ENCODE measurements at regions not wholly inside any gene's neighbourhood (a gene's known extent, or its start where the extent isn't known, plus 50 kb on each side); places are given as distances from the start of the nearest gene placed in this dataset.

DNA sequence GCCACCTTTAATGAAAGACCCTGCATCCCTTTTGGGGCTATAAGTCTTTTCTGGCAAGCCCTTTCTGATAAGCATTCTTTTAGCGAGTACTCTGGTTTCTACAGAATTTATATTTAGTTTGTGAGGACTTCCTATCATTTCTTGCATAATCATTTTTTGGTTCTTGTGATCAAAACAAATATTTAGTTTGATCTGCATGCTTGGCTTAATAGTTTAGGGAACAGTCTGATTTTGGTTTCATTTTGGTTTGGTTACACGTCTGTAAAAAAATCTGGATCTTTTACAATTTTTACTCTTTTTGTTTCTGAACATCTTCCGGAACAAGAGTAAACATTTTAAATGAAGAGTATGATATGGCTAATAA lies 1074.4 kb downstream of the CDH9 start:
- no peak for DNase-seq

DNA sequence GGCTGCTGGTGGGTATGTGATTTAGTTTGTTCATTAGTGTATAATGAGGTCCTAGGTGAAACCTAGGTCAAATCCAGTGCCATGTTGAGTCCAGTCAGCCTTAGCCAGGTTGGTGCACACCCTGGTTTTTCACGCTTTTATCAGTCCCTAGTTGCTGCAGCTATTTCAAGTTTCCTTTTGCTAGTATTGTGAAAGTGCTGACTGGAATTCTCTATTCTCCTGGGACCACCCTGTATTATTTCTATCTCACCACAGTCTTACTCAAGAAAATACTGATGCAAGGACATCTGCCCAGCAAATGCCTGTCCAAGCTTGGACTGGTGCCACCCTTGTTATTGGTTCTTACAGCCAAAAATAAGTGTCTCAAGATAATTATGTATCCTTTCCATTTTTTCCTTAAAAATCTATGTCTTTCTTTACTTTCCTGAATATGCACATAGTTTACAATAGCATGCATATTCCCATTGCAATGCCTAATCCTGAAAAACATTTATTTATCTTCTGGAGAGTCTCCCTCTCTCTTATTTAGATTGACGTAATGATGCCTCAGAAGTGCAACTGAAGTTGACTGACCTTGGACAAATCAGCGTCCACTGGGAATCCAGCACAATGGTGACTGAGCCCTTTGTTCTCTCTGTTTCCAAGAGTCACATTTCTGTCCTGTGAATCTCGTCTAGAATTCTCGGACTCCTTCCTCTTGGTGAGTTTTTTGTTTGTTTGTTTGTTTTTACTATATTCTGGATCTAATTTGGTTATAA lies 1075.0 kb downstream of the CDH9 start:
- no peak for DNase-seq

DNA sequence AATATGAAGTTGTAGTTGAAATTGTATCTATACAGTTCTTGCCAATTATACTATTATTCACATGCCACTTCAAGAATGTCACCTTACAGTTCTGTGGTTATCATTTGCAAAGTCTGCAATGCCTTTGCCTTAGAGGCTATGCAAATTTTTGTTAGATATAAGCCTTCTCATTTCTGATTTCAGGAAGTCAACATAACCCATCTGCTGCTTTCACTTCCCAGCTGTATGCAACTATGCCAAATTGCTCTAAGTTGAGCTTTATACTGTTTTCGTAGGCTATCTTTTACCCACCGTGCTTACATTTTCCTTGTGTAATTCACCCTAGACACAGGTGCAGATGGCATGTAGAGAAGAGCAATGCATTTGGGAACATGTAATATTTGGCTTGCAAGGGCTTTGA lies 1083.0 kb downstream of the CDH9 start:
- DNase-seq = no peak

DNA sequence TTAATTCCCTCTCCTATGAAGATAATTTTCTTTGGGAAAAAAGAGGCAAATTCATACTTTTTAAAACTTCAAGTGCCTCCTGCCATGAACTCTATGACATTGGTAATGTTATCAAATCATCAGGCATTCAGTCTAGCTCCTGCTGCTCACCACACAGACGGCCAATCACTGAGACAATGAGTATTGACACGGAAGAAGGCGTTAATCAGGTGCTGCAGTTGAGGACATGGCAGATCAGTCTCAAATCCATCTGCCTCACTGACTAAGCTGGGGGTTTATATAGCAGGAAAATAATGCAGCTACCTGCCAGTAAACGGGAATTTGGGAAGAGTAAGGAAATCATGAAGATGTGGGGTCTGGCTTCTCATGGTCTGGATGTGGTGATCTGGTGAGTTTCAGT lies 1087.7 kb downstream of the CDH9 start:
- no peak for DNase-seq

DNA sequence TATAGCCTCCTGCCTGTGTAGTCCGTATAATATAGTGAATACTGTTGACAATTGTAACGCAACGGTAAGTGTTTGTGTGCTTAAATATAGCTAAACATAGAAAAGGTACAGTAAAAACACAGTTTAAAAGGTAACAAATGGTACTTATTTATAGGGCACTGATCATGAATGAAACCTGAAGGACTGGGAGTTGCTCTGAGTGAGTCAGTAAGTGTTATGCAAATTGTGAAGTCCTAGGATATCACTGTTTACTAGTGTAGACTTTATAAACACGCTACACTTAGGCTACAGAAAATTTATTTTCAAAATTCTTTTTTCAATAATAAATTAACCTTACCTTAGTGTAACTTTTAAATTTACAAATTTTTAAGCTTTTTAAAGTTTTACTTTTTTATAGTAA lies 1090.1 kb downstream of the CDH9 start:
- DNase-seq = no peak

DNA sequence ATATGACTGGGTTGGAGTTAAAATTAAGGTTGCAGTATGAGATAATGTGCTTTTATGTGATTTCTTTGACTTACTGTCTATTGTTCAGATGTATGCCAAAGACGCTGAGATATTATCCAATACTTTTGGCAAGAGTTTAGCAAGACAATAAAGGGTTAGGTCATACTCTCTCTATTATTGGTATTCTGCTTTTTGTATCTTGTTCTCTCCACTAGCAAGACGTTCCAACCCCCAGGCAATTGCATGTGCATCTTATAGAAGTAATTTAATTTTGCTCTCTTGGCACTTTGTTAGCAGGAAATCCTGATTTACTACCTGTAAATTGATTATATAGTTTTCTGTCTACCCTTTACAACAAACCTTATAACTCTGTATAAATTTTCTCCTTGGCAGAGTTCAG lies 1093.6 kb downstream of the CDH9 start:
- no peak for DNase-seq

DNA sequence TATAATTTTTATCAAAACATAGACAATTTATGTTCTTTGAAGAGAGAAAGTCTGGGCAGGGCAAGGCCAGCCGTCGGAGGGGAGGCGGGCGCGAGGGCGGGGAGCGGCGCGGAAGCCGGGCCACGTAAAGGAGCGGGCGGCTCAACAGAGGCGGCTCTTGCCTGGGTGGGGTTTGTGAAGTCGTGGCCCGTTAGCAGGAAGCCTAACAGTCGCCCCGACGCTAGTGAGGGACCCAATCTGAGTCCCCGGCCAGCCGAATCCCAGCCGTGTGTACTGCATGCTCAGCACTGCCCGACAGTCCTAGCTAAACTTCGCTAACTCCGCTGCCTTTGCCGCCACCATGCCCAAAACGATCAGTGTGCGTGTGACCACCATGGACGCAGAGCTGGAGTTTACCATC lies 1129.2 kb downstream of the CDH9 start:
- no peak for DNase-seq

DNA sequence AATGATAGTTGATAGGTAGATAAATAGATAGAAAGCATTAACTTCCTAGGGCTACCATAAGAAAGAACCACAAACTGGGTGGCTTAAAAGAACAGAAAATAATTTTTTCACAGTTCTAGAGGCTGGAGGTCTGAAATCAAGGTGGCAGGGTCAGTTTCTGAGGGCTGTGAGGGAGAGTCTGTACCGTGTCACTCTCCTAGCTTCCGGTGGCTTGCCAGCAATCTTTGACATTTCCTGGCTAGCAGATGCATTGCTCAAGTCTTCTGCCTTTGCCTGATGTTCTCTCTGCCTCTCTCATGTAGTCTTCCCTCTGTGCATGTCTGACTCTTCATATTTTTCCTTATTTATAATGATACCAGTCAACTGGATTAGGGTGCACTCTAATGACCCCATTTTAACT lies 1132.7 kb downstream of the CDH9 start:
- no peak for DNase-seq

DNA sequence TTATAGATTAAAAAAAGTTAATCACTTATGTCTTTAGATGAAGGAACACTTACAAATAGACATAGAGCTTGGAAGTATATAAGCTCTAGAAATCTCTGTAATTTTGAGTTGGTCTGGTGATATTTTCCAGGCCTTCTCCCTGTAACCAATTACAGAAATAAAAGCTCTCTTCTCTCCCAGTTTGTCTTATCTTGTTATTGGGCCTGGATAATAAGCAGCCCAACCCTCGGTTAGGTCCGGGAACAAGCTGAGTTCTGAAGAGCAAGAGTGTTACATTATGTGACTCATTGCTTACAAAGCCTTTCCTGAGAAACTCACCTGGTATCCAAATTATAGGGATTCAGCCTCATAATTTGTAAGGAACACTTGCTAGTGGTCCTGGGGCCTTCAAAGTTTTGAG lies 1146.2 kb downstream of the CDH9 start:
- DNase-seq = no peak

DNA sequence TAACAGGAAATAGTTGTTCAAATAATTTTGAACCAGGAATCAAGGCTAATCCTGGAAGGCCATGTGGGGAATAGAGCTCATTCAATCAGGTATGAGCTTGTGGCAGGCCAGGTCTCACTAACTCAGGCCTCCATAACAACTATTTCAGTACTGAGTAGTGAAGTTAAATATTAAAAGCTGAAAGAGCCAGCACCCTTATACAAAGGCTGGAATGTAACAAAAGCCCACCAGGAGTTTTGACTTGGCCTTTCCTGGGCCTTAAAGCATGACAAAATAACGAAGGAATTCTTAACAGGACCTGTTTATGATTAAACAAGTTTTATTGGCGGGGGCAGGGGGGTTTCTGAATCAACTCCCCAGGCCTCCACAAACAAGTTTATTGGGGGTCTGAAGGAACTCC lies 1146.7 kb downstream of the CDH9 start:
- DNase-seq = no peak

DNA sequence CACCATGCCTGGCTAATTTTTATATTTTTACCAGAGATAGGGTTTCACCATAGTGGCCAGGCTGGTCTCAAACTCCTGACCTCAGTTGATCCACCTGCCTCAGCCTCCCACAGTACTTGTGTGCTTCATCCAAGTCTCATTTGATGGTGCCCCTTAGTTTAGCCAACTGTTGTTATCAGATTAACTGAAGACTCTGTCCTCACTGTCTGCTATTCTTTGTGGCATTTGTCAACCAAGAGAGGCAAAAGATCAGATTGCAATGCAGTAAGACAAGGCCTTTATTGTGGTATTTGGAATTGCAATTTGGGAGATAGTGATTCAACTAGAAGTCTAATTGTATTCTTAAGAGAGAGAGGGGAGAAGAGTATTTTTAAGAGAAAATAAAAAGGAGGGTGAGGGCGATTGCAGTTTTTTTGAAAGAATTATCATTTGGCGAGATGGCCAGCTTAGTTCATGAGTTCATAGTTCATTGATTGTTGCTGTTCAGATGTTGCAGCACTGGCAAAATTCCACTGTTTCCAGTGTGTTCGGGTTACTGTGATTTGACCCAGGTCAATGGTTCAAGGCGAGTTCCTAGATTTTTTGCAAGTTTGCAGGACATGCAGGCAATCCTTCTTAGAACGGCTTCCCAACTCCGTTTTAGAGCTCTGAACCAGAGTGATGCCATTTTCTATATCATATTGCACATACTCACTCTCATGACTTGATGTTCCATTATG lies 1156.9 kb downstream of the CDH9 start:
- DNase-seq = no peak

DNA sequence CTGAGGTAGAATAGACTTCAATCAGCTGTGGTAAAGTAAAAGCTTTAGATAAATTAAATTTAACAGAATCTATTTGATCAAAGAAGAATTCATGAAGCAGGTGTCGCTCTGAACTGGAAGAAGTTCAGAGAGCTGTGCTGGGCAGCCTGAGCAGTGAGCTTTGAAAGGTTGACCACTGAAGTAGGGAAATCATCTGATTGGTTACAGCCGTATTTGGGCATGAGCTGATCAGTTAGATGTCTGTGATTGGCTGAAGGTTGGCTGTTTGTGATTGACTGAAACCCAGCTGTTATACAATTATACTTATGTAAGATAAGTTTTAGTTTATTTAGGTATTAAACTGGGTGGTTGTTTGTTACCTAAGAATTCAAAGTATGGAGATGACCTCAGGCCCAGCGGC lies 1174.6 kb downstream of the CDH9 start:
- no peak for DNase-seq

DNA sequence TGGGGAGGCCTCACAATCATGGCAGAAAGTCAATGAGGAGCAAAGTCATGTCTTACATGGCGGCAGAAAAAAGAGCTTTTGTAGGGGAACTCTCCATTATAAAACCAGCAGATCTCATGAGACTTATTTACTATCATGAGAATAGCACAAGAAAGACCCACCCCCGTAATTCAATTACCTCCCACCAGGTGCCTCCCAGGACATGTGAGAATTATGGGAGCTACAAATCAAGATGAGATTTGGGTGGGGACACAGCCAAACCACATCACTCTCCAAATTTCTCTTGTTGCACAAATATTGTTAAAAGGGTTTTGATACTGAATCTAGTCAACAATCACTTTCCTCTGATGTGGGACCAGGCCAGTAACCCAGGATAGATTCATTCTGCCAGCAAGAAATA lies 1176.1 kb downstream of the CDH9 start:
- no peak for DNase-seq

DNA sequence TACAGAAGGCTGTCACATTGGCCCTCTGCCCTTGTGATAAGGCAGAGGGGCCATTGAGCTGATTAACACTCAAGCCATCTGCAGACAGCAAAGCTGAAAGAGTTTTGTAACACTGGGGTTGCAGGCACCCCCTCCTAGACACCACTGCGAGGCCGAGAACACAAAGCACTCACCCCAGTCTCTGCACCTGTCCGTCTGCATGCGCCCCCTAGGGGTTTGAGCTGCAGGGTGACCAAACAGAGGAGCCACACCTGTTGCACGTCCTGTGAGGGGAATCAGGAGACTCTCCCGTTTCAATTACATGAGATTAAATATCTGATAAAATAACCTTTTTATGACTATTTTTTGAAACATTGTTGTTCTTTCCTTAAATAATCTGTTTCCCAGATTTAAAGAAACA lies 1180.4 kb downstream of the CDH9 start:
- no peak for DNase-seq

DNA sequence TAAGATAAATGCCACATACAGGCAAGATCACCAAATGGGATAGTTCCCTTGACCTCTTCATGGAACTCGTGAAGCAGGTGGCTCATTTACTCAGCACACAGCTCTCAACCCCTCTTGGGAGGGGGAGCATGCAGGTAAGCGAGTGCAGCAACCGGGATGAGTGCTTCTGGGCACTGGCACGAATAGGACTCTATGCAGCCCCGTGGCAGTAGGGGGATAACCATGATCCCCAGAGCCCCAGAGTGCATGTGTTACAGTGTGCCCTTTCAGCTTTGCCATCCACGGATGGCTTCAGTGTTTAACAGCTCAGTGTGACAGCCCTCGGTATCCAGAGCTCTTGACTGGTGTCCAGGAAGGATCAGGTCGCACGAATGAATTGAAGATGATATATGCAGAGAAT lies 1187.1 kb downstream of the CDH9 start:
- DNase-seq = no peak

DNA sequence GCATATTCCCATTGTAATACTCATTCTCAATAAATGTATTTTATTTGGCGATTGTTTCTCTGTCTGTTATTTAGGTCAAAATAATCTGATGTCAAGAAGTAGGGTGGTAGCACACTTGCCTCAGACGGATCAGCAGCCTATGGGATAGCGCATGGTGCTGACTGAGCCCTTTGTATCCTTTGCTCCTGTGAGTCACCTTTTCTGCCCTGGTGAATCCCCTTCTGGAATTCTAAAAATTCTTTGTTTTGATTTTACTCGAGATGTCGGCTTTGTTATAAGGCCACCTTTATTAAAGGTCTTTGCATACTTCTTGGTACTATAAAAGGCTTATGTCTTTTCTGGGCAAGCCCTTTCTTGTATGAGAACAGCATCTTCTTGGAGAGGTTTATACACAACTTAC lies 1187.8 kb downstream of the CDH9 start:
- no peak for DNase-seq

DNA sequence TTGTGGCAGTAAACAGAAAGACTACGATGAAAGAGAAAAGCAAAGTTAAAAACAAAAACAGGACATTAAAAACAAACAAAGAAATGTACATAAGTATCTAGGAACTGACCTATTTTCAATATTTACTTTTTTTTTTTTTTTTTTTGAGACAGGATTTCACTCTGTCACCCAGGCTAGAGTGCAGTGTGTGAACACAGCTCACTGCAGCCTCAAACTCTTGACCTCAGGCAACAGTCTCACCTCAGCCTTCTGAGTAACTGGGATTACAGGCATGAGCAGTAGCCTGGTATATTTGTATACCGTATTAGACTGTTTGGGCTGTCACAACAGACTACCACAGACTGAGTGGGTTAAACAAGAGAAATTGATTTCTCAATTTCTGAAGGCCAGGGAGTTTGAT lies 1189.1 kb downstream of the CDH9 start:
- DNase-seq = no peak

DNA sequence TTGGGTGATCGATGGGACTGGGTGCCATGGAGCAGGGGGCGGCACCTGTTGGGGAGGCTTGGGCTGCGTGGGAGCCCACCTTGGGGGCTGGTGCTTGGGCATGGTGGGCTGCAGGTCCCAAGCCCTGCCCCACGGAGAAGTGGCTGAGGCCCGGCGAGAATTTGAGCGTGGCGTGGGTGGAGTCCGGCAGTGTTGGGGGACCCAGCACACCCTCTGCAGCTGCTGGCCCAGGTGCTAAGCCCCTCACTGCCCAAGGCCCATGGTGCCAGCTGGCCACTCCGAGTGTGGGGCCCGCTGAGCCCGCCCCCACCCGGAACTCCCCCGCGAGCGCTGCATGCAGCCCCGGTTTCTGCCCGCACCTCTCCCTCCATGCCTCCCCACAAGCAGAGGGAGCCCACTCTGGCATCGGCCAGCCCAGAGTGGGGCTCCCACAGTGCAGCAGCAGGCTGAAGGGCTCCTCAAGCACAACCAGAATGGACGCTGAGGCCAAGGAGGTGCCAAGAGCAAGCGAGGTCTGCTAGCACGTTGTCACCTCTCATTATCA lies 1178.6 kb upstream of the CDH10 start:
- no peak for DNase-seq
